ENCODE measurements at regions not wholly inside any gene's neighbourhood (a gene's known extent, or its start where the extent isn't known, plus 50 kb on each side); places are given as distances from the start of the nearest gene placed in this dataset.

DNA sequence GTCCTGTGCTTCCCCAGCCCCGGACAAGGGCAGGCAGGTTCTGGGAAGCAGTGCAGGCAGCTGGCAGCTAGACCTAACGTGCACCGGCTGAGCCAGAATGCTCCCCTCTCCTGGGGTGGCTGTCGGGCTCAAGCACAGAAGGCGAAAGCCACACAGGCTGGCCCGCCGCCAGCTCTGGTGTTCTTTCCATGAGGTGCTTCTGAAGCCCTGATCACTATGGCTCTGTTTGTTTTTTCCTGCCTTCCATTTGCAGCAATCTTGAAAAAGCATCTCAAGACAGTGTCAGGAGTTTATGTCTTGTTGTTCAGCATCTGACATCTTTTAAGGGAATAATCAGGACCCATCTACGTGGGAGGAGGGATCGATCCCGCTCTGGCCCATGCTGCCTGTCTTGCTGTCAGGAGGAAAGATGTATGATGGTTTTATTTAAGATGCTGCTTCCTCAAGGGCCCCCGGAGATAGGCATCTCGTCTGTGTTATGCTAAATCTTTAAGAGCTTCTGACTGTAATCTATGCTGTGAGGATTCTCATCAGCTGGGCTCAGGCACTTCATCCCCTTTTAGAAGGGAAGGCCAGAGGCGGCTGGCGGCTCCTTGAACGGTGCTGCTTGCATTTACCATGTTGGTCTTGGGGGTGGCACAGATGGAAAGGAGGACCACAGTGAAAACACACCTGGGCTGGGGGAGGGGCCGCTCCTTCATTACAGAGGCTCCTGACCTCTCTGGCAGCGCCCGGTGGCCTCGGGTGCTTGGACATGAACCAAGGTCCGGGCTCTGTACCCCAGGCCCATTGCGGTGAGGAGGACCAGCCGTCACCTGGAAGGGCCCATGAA, 118.5 kb upstream of the HDAC4 start:
- no peak overlapping the region for H3K27ac Mint-ChIP-seq
- H3K4me1 Mint-ChIP-seq (ENCODE audit: low read depth): no peaks in the 10 kb centered on the region
- H3K27me3 Mint-ChIP-seq (ENCODE audit: insufficient read depth): no peaks in the 10 kb centered on the region; the same call in 1 of the 2 replicates
- no peak for DNase-seq
- H3K4me3 Mint-ChIP-seq: no peak overlapping the region
- H3K36me3 Mint-ChIP-seq (ENCODE audit: low read depth): peaks cover 4% of the 10 kb centered on the region; the same call in 1 of the 2 replicates
- H3K9me3 Mint-ChIP-seq: peaks cover 46% of the 10 kb centered on the region
- TF ChIP-seq, protein P1, sequence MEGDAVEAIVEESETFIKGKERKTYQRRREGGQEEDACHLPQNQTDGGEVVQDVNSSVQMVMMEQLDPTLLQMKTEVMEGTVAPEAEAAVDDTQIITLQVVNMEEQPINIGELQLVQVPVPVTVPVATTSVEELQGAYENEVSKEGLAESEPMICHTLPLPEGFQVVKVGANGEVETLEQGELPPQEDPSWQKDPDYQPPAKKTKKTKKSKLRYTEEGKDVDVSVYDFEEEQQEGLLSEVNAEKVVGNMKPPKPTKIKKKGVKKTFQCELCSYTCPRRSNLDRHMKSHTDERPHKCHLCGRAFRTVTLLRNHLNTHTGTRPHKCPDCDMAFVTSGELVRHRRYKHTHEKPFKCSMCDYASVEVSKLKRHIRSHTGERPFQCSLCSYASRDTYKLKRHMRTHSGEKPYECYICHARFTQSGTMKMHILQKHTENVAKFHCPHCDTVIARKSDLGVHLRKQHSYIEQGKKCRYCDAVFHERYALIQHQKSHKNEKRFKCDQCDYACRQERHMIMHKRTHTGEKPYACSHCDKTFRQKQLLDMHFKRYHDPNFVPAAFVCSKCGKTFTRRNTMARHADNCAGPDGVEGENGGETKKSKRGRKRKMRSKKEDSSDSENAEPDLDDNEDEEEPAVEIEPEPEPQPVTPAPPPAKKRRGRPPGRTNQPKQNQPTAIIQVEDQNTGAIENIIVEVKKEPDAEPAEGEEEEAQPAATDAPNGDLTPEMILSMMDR (IDR thresholded peaks at IDR 0.05): no peak

DNA sequence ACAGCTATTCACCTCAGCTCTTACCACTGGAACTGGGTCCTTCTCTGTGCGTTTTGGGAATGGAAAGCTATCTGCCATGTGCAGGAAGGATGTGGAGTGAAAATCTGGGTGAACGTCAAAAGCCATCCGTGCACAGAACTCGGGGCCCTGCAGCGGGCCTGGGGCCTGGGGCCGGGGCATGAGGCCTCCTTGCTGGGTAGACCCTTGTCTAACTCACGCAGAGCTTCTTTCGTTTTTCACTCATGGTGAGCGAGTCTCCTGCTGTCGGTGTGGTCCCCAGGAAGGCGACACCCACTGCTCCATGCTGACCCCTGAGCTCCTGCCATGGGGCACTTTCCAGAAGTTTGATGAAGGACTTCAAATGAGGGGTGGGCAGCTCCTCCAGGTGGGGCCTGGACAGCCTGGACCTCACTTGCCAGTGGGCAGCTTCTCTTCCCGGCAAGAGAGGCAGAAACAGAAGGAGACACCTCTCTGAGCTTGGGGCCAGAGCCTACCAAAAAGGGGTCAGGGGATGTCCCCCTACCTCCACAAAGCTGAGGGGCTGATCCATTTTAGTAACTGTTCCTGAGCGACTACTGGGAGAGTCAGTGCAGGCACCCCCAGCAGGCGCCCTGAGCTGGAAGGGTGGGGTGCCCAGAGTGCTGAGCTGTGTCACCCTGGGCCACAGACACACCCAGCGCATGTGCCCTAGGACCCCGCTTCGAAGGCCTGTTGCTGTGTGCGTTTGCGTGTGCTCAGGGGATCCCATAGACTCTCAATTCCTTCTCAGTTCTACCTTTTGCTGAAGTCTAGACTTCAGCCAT, 117.7 kb upstream of the HDAC4 start:
- no peaks in the 10 kb centered on the region for H3K4me1 Mint-ChIP-seq (ENCODE audit: low read depth)
- H3K27me3 Mint-ChIP-seq (ENCODE audit: insufficient read depth): no peaks in the 10 kb centered on the region; the same call in 1 of the 2 replicates
- H3K27ac Mint-ChIP-seq: no peak overlapping the region
- TF ChIP-seq, protein P1 (IDR thresholded peaks at IDR 0.05): no peak
- H3K36me3 Mint-ChIP-seq (ENCODE audit: low read depth): peaks cover 4% of the 10 kb centered on the region; the same call in 1 of the 2 replicates
- peaks cover 52% of the 10 kb centered on the region for H3K9me3 Mint-ChIP-seq
- no peak for DNase-seq
- H3K4me3 Mint-ChIP-seq: no peak overlapping the region

DNA sequence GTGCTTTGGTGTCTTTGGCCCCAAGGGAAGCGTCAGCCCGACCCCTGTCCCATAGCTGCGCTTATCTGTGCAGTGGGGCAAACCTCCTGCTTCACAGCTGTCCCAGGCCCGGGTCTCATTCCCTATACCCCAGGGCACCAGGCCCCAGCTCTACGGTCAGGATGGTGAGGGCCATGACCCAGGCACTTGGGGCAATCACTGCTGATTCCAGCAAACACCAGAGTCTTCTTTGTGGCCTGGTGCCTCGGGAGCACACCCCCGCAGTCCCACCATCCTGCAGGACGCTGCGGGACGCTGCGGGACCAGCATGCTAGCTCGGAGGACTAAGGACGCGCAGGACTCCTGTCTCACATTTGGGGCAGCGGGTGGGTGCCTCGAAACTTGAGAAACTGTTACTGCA, 116.9 kb upstream of the HDAC4 start:
- TF ChIP-seq, protein P1 (IDR thresholded peaks at IDR 0.05): no peak
- Mint-ChIP-seq H3K4me1 (ENCODE audit: low read depth) (no peaks in the 10 kb centered on the region), H3K4me3 (no peak overlapping the region), H3K27me3 (ENCODE audit: insufficient read depth) (no peaks in the 10 kb centered on the region; the same call in 1 of the 2 replicates), H3K27ac (no peak overlapping the region), H3K9me3 (peaks cover 59% of the 10 kb centered on the region), H3K36me3 (ENCODE audit: low read depth) (peaks cover 4% of the 10 kb centered on the region; the same call in 1 of the 2 replicates)
- DNase-seq: no peak

DNA sequence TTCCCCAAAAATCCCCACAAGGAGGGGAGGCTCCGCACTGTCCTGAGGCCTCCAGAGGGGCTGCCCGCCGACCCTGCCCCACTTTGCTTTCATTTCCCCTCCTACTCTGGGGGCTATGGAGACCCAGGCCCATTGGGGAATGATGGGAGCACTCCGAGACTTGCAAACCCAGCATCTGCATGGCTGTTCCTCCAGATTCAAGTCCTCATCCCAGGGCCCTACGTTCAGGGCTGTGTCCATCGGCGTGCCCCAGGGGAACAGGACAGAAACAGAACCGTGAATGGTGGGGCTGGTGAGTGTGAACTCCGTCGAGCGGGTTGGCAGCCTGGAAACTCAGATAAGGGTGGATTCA, 116.1 kb upstream of the HDAC4 start:
- Mint-ChIP-seq H3K27me3 (ENCODE audit: insufficient read depth) (no peaks in the 10 kb centered on the region; the same call in 1 of the 2 replicates), H3K4me1 (ENCODE audit: low read depth) (no peaks in the 10 kb centered on the region), H3K9me3 (peaks cover 55% of the 10 kb centered on the region), H3K36me3 (ENCODE audit: low read depth) (peaks cover 4% of the 10 kb centered on the region; the same call in 1 of the 2 replicates), H3K27ac (no peak overlapping the region), H3K4me3 (no peak overlapping the region)
- no peak for DNase-seq
- TF ChIP-seq, protein P1 (IDR thresholded peaks at IDR 0.05): no peak

DNA sequence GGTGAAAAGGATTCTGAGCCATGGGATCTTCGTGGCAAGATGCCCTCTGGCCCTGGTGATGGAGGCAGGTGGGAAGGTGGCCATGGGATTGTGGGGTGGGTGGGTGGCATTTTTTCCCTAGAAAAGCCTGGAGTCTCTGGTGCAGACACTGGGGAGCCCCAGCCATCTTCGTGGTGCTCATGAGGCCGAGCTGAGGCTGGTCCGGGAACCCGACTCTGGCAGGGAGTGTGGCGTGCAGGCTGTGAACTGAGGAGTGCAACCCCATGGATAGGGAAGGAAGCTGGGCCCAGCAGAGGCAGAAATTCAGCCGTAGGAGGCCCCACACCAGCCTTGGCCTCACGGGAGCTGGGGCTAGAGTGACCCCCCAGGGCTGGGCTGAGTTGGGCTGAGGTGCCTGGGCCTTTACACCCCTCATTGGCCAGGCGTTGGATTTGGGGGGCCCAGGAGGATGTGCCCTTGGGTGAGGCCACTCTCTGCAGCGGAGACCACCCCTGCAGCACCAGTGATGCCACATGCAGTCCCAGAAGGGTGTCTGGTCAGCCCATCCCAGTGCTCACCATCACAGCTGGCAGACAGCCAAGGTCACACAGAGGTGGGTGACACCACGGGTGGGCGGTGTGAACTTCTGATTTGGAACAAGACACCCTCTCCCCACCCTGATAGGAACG, 115.6 kb upstream of the HDAC4 start:
- TF ChIP-seq, protein P1 (IDR thresholded peaks at IDR 0.05): no peak
- no peak for DNase-seq
- Mint-ChIP-seq H3K27ac (no peak overlapping the region), H3K9me3 (peaks cover 55% of the 10 kb centered on the region), H3K36me3 (ENCODE audit: low read depth) (peaks cover 4% of the 10 kb centered on the region; the same call in 1 of the 2 replicates), H3K4me3 (no peak overlapping the region), H3K4me1 (ENCODE audit: low read depth) (no peaks in the 10 kb centered on the region), H3K27me3 (ENCODE audit: insufficient read depth) (no peaks in the 10 kb centered on the region; the same call in 1 of the 2 replicates)

All from HFFc6 (cell line).